A549 (cell line): ENCODE measurements at regions not wholly inside any gene's neighbourhood (a gene's known extent, or its start where the extent isn't known, plus 50 kb on each side); places are given as distances from the start of the nearest gene placed in this dataset.

Source experiments
- ATAC-seq, 2 experiments: fragments of 200-7000 bp in 1 of 2; fragments of >200 bp in 1 of 2; cut with Nextera tagmentation in 1 of 2; cut with Tn5 transposase in 1 of 2; 3 replicates each; pipeline versions ENCODE4 v1.8.0 to v1.9.1; 2018 to 2020; ENCODE audit warnings: mild to moderate bottlenecking in 1 of 2, moderate library complexity in 1 of 2
- CTCF ChIA-PET: fragments of 300-600 bp; sonication (Branson Sonifier 250); formaldehyde crosslinking; extraction: SDS; loops from one replicate; lab custom pipeline; 2021; ENCODE audit warnings: antibody characterized with exemption, inconsistent platforms; lab: Yijun Ruan, JAX
- POLR2A ChIA-PET: fragments of 350-600 bp; formaldehyde crosslinking; extraction: SDS; loops from one replicate; lab custom pipeline; 2021; ENCODE audit warnings: antibody characterized with exemption, inconsistent platforms; lab: Yijun Ruan, JAX
- DNase-seq, 2 experiments: peaks; one replicate each; pipeline versions ENCODE4 v3.0.0 to v3.0.0-alpha.2; 2011 to 2016; ENCODE audit warnings: low read depth in 1 of 2, low spot score in 1 of 2
- FAIRE-seq: peaks from 2 replicates; lab custom pipeline; 2011; peaks lifted over from hg19 to GRCh38; lab: Jason Lieb, UNC
- H3K27ac ChIP-seq, 2 experiments: fragments of >200 bp; sonication (Bioruptor Twin); formaldehyde crosslinking; 3 replicates each; pipeline ENCODE4 v1.5.1; 2016 to 2017
- H3K4me1 ChIP-seq: fragments of >200 bp; sonication (Bioruptor Twin); formaldehyde crosslinking; 3 replicates; pipeline ENCODE4 v1.6.1; 2016
- H3K4me2 ChIP-seq: fragments of >200 bp; sonication (Bioruptor Twin); formaldehyde crosslinking; 3 replicates; pipeline ENCODE4 v1.6.1; 2016
- H3K4me3 ChIP-seq: fragments of >200 bp; sonication (Bioruptor Twin); formaldehyde crosslinking; 3 replicates; pipeline ENCODE4 v1.5.1; 2016
- H3K9me3 ChIP-seq: fragments of >200 bp; sonication (Bioruptor Twin); formaldehyde crosslinking; 3 replicates; pipeline ENCODE4 v1.6.1; 2016
- BCL3 ChIP-seq: fragments of >200 bp; sonication (Bioruptor Twin); formaldehyde crosslinking; IDR thresholded peaks from 3 replicates; pipeline ENCODE4 v1.6.1; 2016
- BHLHE40 ChIP-seq: IDR thresholded peaks from 2 replicates; pipeline ENCODE4 v1.6.1; 2012; ENCODE audit warnings: low read depth, low read length, inconsistent platforms
- CBX8 ChIP-seq: fragments of 200-600 bp; sonication (generic); IDR thresholded peaks from 2 replicates; pipeline ENCODE4 v1.6.1; 2016
- E2F6 ChIP-seq: IDR thresholded peaks from 2 replicates; pipeline ENCODE4 v1.6.1; 2012; ENCODE audit warnings: low read depth, borderline replicate concordance
- EP300 ChIP-seq, 2 experiments: fragments of >200 bp; sonication (Bioruptor Twin); formaldehyde crosslinking; IDR thresholded peaks; 2 replicates in 1 of 2; 3 replicates in 1 of 2; pipeline ENCODE4 v1.6.1; 2016 to 2017
- FOSB ChIP-seq: fragments of 250-450 bp; sonication (Bioruptor Pico); IDR thresholded peaks from 2 replicates; pipeline ENCODE4 v1.5.0; 2020; ENCODE audit warnings: mild to moderate bottlenecking, moderate library complexity
- FOSL2 ChIP-seq, 2 experiments: fragments of 450-650 bp in 1 of 2; fragments of >200 bp in 1 of 2; sonication (Bioruptor Twin) in 1 of 2; formaldehyde crosslinking; IDR thresholded peaks; 2 replicates each; pipeline versions ENCODE4 v1.5.0 to v1.6.1; 2016 to 2020; ENCODE audit warnings: mild to moderate bottlenecking in 1 of 2, moderate library complexity in 1 of 2
- HOXB5 ChIP-seq: fragments of 250-450 bp; sonication (Bioruptor Pico); IDR thresholded peaks from 2 replicates; pipeline ENCODE4 v1.5.0; 2020; ENCODE audit warnings: mild to moderate bottlenecking, moderate library complexity
- JUNB ChIP-seq: fragments of >200 bp; sonication (Bioruptor Twin); formaldehyde crosslinking; IDR thresholded peaks from 2 replicates; pipeline ENCODE4 v1.6.1; 2016
- MAX ChIP-seq: IDR thresholded peaks from 2 replicates; pipeline ENCODE4 v1.6.1; 2012
- MAZ ChIP-seq: fragments of 150-350 bp; IDR thresholded peaks from 2 replicates; pipeline ENCODE4 v1.6.1; 2014; ENCODE audit warnings: antibody characterized with exemption, low read depth, low read length, borderline replicate concordance
- NFE2L2 ChIP-seq: fragments of 150-350 bp; conservative IDR thresholded peaks from 2 replicates; pipeline ENCODE4 v1.6.1; 2014; ENCODE audit warnings: low read length
- PHF8 ChIP-seq: fragments of 200-600 bp; sonication (generic); IDR thresholded peaks from 2 replicates; pipeline ENCODE4 v1.6.1; 2016; ENCODE audit warnings: low read depth, mild to moderate bottlenecking, antibody characterized with exemption, moderate library complexity, borderline replicate concordance
- POLR2AphosphoS2 ChIP-seq: conservative IDR thresholded peaks from 2 replicates; pipeline ENCODE4 v1.6.1; 2012; ENCODE audit warnings: low read length, improper control_type of control experiment, inconsistent platforms
- RAD21 ChIP-seq, 2 experiments: fragments of >200 bp in 1 of 2; sonication (Bioruptor Twin) in 1 of 2; formaldehyde crosslinking in 1 of 2; IDR thresholded peaks in 1 of 2; conservative IDR thresholded peaks in 1 of 2; 2 replicates in 1 of 2; 3 replicates in 1 of 2; pipeline ENCODE4 v1.6.1; 2012 to 2018; ENCODE audit warnings: inconsistent platforms in 1 of 2
- RCOR1 ChIP-seq: fragments of 150-350 bp; IDR thresholded peaks from 2 replicates; pipeline ENCODE4 v1.6.1; 2014; ENCODE audit warnings: antibody characterized with exemption, low read length, low read depth
- REST ChIP-seq: fragments of 200-600 bp; sonication (generic); IDR thresholded peaks from 2 replicates; pipeline ENCODE4 v1.6.1; 2016; ENCODE audit warnings: antibody characterized with exemption, mild to moderate bottlenecking, moderate library complexity
- RFX5 ChIP-seq: fragments of 450-650 bp; IDR thresholded peaks from 2 replicates; pipeline ENCODE4 v1.7.1; 2014; ENCODE audit warnings: antibody characterized with exemption, mild to moderate bottlenecking, moderate library complexity
- SMC3 ChIP-seq: fragments of >200 bp; sonication (Bioruptor Twin); formaldehyde crosslinking; IDR thresholded peaks from 3 replicates; pipeline ENCODE4 v1.6.1; 2018; ENCODE audit warnings: inconsistent platforms
- SREBF2 ChIP-seq: fragments of 450-650 bp; IDR thresholded peaks from 2 replicates; pipeline ENCODE4 v1.6.1; 2014; ENCODE audit warnings: mild to moderate bottlenecking, moderate library complexity
- TP53 ChIP-seq: fragments of 250-450 bp; sonication (Bioruptor Pico); IDR thresholded peaks from 2 replicates; pipeline ENCODE4 v1.5.0; 2021; ENCODE audit warnings: mild to moderate bottlenecking, moderate library complexity
- USF2 ChIP-seq: fragments of 450-650 bp; IDR thresholded peaks from 2 replicates; pipeline ENCODE4 v1.6.1; 2014; ENCODE audit warnings: antibody characterized with exemption
- ZFP36 ChIP-seq: fragments of 450-650 bp; IDR thresholded peaks from 2 replicates; pipeline ENCODE4 v1.6.1; 2014; ENCODE audit warnings: borderline replicate concordance; ENCODE audit not compliant: partially characterized antibody
- ZNF302 ChIP-seq: fragments of 250-450 bp; sonication (Bioruptor Pico); IDR thresholded peaks from 2 replicates; pipeline ENCODE4 v1.9.0; 2021; ENCODE audit warnings: inconsistent platforms, mild to moderate bottlenecking, moderate library complexity
- WGBS: methylation state at CpG from one replicate; pipeline ENCODE4 v1.1.6; 2017; ENCODE audit errors: missing lambda C conversion rate; 5-methylcytosine and 5-hydroxymethylcytosine counted together

GRCh38 chr12:38162013-38162412, 154.6 kb upstream of the ALG10B start:
- CTCF ChIA-PET = no interaction called here
- no peaks in the 10 kb centered on the region for H3K4me1 ChIP-seq
- H3K4me2 ChIP-seq = no peak overlapping the region
- H3K27ac ChIP-seq = no peak overlapping the region
- POLR2A ChIA-PET = no interaction called here
- ATAC-seq = no peak
- FAIRE-seq = no peak
- no peak for DNase-seq
- TF ChIP-seq RAD21 (conservative IDR thresholded peaks at IDR 0.05 in 1 of 2, IDR thresholded peaks at IDR 0.05 in 1 of 2) (no peak), ZFP36 (no peak), EP300 (IDR thresholded peaks at IDR 0.05) (no peak), E2F6 (no peak), RFX5 (no peak), USF2 (no peak), HOXB5 (CRISPR knock-in tag) (no peak), MAZ (no peak), ZNF302 (CRISPR knock-in tag) (no peak), PHF8 (no peak), TP53 (no peak), FOSB (CRISPR knock-in tag) (no peak), FOSL2 (IDR thresholded peaks at IDR 0.05) (no peak), FOSL2 (CRISPR knock-in tag; IDR thresholded peaks at IDR 0.05) (no peak), SREBF2 (no peak)
- WGBS = 73% methylated on average over 10 of the region's 19 CpGs
- H3K4me3 ChIP-seq = no peak overlapping the region
- no peaks in the 10 kb centered on the region for H3K9me3 ChIP-seq

GRCh38 chr12:38162708-38163441, 153.7 kb upstream of the ALG10B start:
- no peak overlapping the region for H3K4me3 ChIP-seq

More at GRCh38 chr12:38162708-38163441, 153.7 kb upstream of the ALG10B start:
- ChIA-PET POLR2A (no interaction called here), CTCF (interaction anchor here (1.3 kb wide), 1 partner anchor 9 kb away, joined by 4 read pairs; no protein-coding TSS in a partner anchor)
- no peak for DNase-seq
- Histone ChIP-seq H3K4me2 (no peak overlapping the region), H3K4me1 (no peaks in the 10 kb centered on the region), H3K9me3 (no peaks in the 10 kb centered on the region), H3K27ac (no peak overlapping the region)
- no peak for ATAC-seq
- 66% methylated on average over 35 of the region's 35 CpGs for WGBS
- TF ChIP-seq RCOR1 (no peak), MAZ (no peak), NFE2L2 (no peak), TP53 (no peak), POLR2AphosphoS2 (no peak), BHLHE40 (no peak), SMC3 (no peak), MAX (no peak), PHF8 (no peak), ZNF302 (CRISPR knock-in tag) (no peak), CBX8 (no peak), BCL3 (no peak), JUNB (no peak), REST (no peak), SREBF2 (no peak)
- no peak for FAIRE-seq
